Ascending aorta (tissue), 2 donors: ENCODE measurements at regions not wholly inside any gene's neighbourhood (a gene's known extent, or its start where the extent isn't known, plus 50 kb on each side); places are given as distances from the start of the nearest gene placed in this dataset.

ENCODE experiments used
- DNase-seq, 2 donors: peaks; one replicate each; pipeline ENCODE4 v3.0.0-alpha.2; 2019; ENCODE audit warnings: low spot score in 2 of 2
- H3K27ac ChIP-seq, 2 donors: fragments of 200-600 bp; sonication (generic); one replicate each; pipeline ENCODE4 v1.5.1; 2016 to 2017; ENCODE audit warnings: mild to moderate bottlenecking in 1 of 2
- H3K27me3 ChIP-seq: fragments of 200-600 bp; sonication (generic); one replicate; pipeline ENCODE4 v1.5.1; 2017
- H3K36me3 ChIP-seq, 2 donors: fragments of 200-600 bp; sonication (generic); one replicate each; pipeline ENCODE4 v1.5.1; 2016
- H3K4me1 ChIP-seq, 2 donors: fragments of 200-600 bp; sonication (generic); one replicate each; pipeline ENCODE4 v1.5.1; 2016 to 2017; ENCODE audit warnings: mild to moderate bottlenecking in 1 of 2
- H3K4me3 ChIP-seq, 2 donors: fragments of 200-600 bp; sonication (generic); one replicate each; pipeline ENCODE4 v1.5.1; 2016 to 2017; ENCODE audit warnings: mild to moderate bottlenecking in 1 of 2
- H3K9me3 ChIP-seq, 2 donors: fragments of 200-600 bp; sonication (generic); one replicate each; pipeline ENCODE4 v1.5.1; 2016
- CTCF ChIP-seq, 3 experiments: fragments of 200-600 bp in 2 of 3; fragments of 450-650 bp in 1 of 3; sonication (generic) in 2 of 3; IDR thresholded peaks; one replicate each; pipeline ENCODE4 v1.5.1; 2016 to 2019; ENCODE audit warnings: antibody characterized with exemption in 3 of 3, mild to moderate bottlenecking in 1 of 3, moderate library complexity in 1 of 3
- intact Hi-C: fragments of 100-400 bp; cut with DNase I; formaldehyde crosslinking; loops from one replicate; pipeline ENCODE4 v1.15.1; 2023

DNA sequence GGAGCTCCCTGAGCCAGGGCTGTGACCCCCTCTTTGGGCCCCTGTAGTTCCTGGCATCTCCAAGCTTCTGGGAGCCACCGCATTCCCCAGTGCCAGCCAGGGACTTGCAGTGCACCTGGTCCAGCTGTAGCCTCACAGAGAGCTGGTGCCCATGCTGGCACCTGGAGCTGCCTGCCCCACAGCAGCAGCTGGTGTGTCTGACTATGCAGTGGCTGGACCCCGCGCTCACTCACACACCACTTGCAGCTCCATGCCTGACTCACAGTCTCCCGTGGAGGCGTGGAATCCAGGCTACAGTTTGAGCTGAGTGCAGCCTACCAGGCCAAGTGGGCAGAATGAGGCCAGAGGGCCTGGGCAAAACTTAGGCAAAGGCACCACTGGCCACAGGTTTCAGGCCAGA lies 102.2 kb upstream of the NAMPT start:
- Histone ChIP-seq H3K4me3 (no peak overlapping the region), H3K27me3 (no peaks in the 10 kb centered on the region), H3K27ac (no peak overlapping the region), H3K36me3 (no peaks in the 10 kb centered on the region), H3K4me1 (no peaks in the 10 kb centered on the region), H3K9me3 (no peaks in the 10 kb centered on the region)
- TF ChIP-seq CTCF (IDR thresholded peaks at IDR 0.05): no peak
- intact Hi-C loops: no loop called here
- DNase-seq: no peak

DNA sequence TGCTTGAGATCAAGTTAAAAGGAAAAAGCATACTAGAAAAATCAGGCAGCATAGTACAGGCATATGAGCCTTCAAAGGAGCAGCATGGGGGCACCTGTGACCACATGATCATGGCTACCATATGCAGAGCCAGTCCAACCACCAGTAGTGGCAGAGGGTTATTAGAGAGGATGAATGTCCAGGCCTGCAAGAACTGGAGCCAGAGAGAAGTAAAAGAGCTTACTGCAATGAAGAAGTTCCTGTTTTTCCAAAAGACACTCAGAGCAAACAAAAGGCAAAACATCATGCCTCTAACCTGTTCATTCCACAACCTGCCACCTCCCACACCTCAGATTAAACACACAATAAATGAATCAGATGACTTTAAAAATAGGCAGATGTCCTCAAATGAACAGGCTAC lies 99.6 kb upstream of the NAMPT start:
- no peak overlapping the region for H3K4me3 ChIP-seq
- H3K27me3 ChIP-seq: no peaks in the 10 kb centered on the region
- DNase-seq: no peak
- no peak for TF ChIP-seq CTCF (IDR thresholded peaks at IDR 0.05)
- intact Hi-C loops: no loop called here
- H3K9me3 ChIP-seq: no peaks in the 10 kb centered on the region
- no peaks in the 10 kb centered on the region for H3K4me1 ChIP-seq
- no peaks in the 10 kb centered on the region for H3K36me3 ChIP-seq
- no peak overlapping the region for H3K27ac ChIP-seq

GRCh38 chr7:106382929-106383328 lies 98.1 kb upstream of the NAMPT start:
- H3K4me3 ChIP-seq: no peak overlapping the region
- H3K27ac ChIP-seq: no peak overlapping the region
- intact Hi-C loops: no loop called here
- H3K27me3 ChIP-seq: no peaks in the 10 kb centered on the region
- H3K36me3 ChIP-seq: no peaks in the 10 kb centered on the region
- TF ChIP-seq CTCF (IDR thresholded peaks at IDR 0.05): no peak
- no peak for DNase-seq
- H3K9me3 ChIP-seq: no peaks in the 10 kb centered on the region
- H3K4me1 ChIP-seq: no peaks in the 10 kb centered on the region

- Histone ChIP-seq H3K27me3 (no peaks in the 10 kb centered on the region), H3K36me3 (no peaks in the 10 kb centered on the region), H3K4me1 (no peaks in the 10 kb centered on the region), H3K9me3 (no peaks in the 10 kb centered on the region), H3K4me3 (no peak overlapping the region), H3K27ac (no peak overlapping the region)
- no peak for DNase-seq
- TF ChIP-seq CTCF (IDR thresholded peaks at IDR 0.05): no peak
- intact Hi-C loops: no loop called here
These were observed 97.3 kb upstream of the NAMPT start for GRCh38 chr7:106382129-106382528.

DNA sequence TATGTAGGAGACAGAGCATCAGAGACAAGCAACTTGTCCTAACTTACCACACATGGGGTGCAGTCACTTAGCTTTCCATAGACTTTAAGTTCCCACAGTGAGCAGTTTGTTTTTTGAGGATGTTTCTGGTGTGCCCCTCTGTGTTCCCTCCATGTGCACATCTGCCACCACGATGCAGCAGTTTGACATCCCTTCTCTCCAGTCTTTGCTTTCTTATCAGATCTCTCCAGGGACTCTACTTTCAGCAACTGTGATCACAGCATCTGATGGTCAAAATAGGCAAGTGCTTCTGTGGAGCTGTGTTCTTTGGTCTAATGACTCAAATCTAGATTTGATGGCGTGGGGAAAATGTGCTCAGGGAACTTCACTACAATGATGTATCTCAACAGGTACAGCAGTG lies 96.5 kb upstream of the NAMPT start:
- Histone ChIP-seq H3K4me1 (no peaks in the 10 kb centered on the region), H3K27ac (no peak overlapping the region), H3K4me3 (no peak overlapping the region), H3K36me3 (no peaks in the 10 kb centered on the region), H3K9me3 (no peaks in the 10 kb centered on the region), H3K27me3 (no peaks in the 10 kb centered on the region)
- no peak for TF ChIP-seq CTCF (IDR thresholded peaks at IDR 0.05)
- intact Hi-C loops: no loop called here
- DNase-seq: no peak

GRCh38 chr7:106377847-106378361 lies 93.1 kb upstream of the NAMPT start:
- Histone ChIP-seq H3K36me3 (no peaks in the 10 kb centered on the region), H3K27me3 (no peaks in the 10 kb centered on the region), H3K27ac (no peak overlapping the region), H3K9me3 (no peaks in the 10 kb centered on the region), H3K4me1 (no peaks in the 10 kb centered on the region), H3K4me3 (no peak overlapping the region)
- intact Hi-C loops: no loop called here
- no peak for TF ChIP-seq CTCF (IDR thresholded peaks at IDR 0.05)
- DNase-seq: no peak
